Activated T-helper 1 cell treated with anti-CD3 and anti-CD28 coated beads, Interleukin-12 subunit alpha, Interleukin-12 subunit beta, Interleukin-2, Interleukin-4 antibody, amounts not matched to agents 30 ng/mL and 10 ng/mL and 1 ng/mL, durations not matched to agents 14 hours and 24 hours and 36 hours (primary cell): ENCODE measurements at regions not wholly inside any gene's neighbourhood (a gene's known extent, or its start where the extent isn't known, plus 50 kb on each side); places are given as distances from the start of the nearest gene placed in this dataset.

ENCODE experiments used
- DNase-seq: peaks from one replicate; pipeline ENCODE4 v3.0.0; 2021; ENCODE audit warnings: low spot score
- H3K27ac Mint-ChIP-seq: one replicate; pipeline ENCODE4 v1.8.0; 2021; ENCODE audit warnings: mild to moderate bottlenecking, mixed read lengths
- H3K27me3 Mint-ChIP-seq: one replicate; pipeline ENCODE4 v1.8.0; 2022; ENCODE audit warnings: mild to moderate bottlenecking, moderate library complexity, mixed read lengths; ENCODE audit not compliant: insufficient read depth
- H3K36me3 Mint-ChIP-seq: one replicate; pipeline ENCODE4 v1.8.0; 2021; ENCODE audit warnings: low read depth, mixed read lengths
- H3K4me1 Mint-ChIP-seq: one replicate; pipeline ENCODE4 v1.8.0; 2021; ENCODE audit warnings: low read depth, mixed read lengths
- H3K4me3 Mint-ChIP-seq: one replicate; pipeline ENCODE4 v1.8.0; 2021; ENCODE audit warnings: mild to moderate bottlenecking, moderate library complexity, mixed read lengths
- H3K9me3 Mint-ChIP-seq: one replicate; pipeline ENCODE4 v1.8.0; 2021; ENCODE audit warnings: mixed read lengths
- intact Hi-C: fragments of 100-400 bp; cut with micrococcal nuclease; formaldehyde crosslinking; loops from one replicate; pipeline ENCODE4 v1.15.1; 2024

- Mint-ChIP-seq H3K36me3 (no peaks in the 10 kb centered on the region), H3K9me3 (no peaks in the 10 kb centered on the region), H3K27ac (no peak overlapping the region), H3K4me1 (no peaks in the 10 kb centered on the region), H3K27me3 (no peaks in the 10 kb centered on the region), H3K4me3 (no peak overlapping the region)
- intact Hi-C loops: no loop called here
- no peak for DNase-seq
These were observed 291.7 kb downstream of the GBA3 start for GRCh38 chr4:22984390-22984789.

- H3K27ac Mint-ChIP-seq: no peak overlapping the region
- no peaks in the 10 kb centered on the region for H3K27me3 Mint-ChIP-seq
- no peaks in the 10 kb centered on the region for H3K4me1 Mint-ChIP-seq
- no peaks in the 10 kb centered on the region for H3K36me3 Mint-ChIP-seq
- peaks cover 5% of the 10 kb centered on the region for H3K9me3 Mint-ChIP-seq
- intact Hi-C loops: no loop called here
- DNase-seq: no peak
- no peak overlapping the region for H3K4me3 Mint-ChIP-seq
These were observed 285.9 kb downstream of the GBA3 start for GRCh38 chr4:22978656-22979055.

DNA sequence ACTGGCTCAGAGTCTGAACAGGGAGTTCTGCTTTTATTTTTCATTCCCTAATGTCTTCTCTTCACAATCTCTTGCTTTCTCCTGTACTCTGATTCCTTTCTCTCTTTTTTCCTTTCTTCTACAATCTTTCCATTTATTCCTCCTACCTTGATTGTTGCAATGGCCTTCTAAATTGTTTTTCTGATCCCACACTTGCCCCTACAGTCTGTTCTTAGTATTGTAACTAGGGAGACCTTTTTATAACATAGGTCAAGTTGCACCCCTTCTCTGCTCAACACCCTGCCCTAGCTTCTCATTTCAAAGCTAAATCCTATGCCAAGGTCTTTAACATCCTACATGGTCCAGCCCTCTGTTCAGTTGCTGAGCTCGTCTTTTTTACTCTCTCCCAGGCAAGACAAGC lies 277.9 kb downstream of the GBA3 start:
- Mint-ChIP-seq H3K36me3 (no peaks in the 10 kb centered on the region), H3K27ac (no peak overlapping the region), H3K4me3 (no peak overlapping the region), H3K4me1 (no peaks in the 10 kb centered on the region), H3K27me3 (no peaks in the 10 kb centered on the region), H3K9me3 (peaks cover 9% of the 10 kb centered on the region)
- intact Hi-C loops: no loop called here
- no peak for DNase-seq

GRCh38 chr4:22969287-22969896 lies 276.7 kb downstream of the GBA3 start:
- Mint-ChIP-seq H3K4me3 (no peak overlapping the region), H3K27me3 (no peaks in the 10 kb centered on the region), H3K27ac (no peak overlapping the region), H3K36me3 (no peaks in the 10 kb centered on the region), H3K9me3 (peaks cover 9% of the 10 kb centered on the region), H3K4me1 (no peaks in the 10 kb centered on the region)
- intact Hi-C loops: no loop called here
- DNase-seq: no peak

GRCh38 chr4:22962295-22962694 lies 269.6 kb downstream of the GBA3 start:
- Mint-ChIP-seq H3K27me3 (no peaks in the 10 kb centered on the region), H3K4me3 (no peak overlapping the region), H3K4me1 (no peaks in the 10 kb centered on the region), H3K27ac (no peak overlapping the region), H3K36me3 (no peaks in the 10 kb centered on the region), H3K9me3 (no peaks in the 10 kb centered on the region)
- DNase-seq: no peak
- intact Hi-C loops: no loop called here

DNA sequence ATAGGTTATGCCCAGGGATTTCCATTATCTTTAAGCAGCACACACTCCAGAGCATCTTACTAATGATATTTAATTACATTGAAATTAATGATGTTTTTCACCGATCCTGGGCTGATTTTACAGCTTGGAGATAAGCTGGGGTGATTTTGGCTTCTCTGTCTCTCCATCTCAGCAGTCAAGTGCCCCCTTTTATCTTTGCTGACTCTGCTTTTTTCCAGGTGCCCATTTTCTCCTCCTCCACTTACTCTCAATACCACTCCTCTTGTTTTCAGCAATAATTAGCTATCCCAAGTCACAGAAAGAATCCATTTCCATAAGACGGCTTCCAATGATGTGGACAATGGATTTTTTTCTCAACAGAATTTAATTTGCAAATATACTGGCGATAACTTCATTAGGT lies 266.7 kb downstream of the GBA3 start:
- intact Hi-C loops: no loop called here
- no peaks in the 10 kb centered on the region for H3K36me3 Mint-ChIP-seq
- H3K9me3 Mint-ChIP-seq: no peaks in the 10 kb centered on the region
- no peaks in the 10 kb centered on the region for H3K4me1 Mint-ChIP-seq
- no peak overlapping the region for H3K27ac Mint-ChIP-seq
- no peak for DNase-seq
- no peaks in the 10 kb centered on the region for H3K27me3 Mint-ChIP-seq
- no peak overlapping the region for H3K4me3 Mint-ChIP-seq

- no peak overlapping the region for H3K27ac Mint-ChIP-seq
- no peaks in the 10 kb centered on the region for H3K9me3 Mint-ChIP-seq
- DNase-seq: no peak
- H3K36me3 Mint-ChIP-seq: no peaks in the 10 kb centered on the region
- no peak overlapping the region for H3K4me3 Mint-ChIP-seq
- no peaks in the 10 kb centered on the region for H3K27me3 Mint-ChIP-seq
- intact Hi-C loops: no loop called here
- no peaks in the 10 kb centered on the region for H3K4me1 Mint-ChIP-seq
These were observed 265.1 kb downstream of the GBA3 start for GRCh38 chr4:22957774-22958309.

- no peaks in the 10 kb centered on the region for H3K9me3 Mint-ChIP-seq
- no peaks in the 10 kb centered on the region for H3K36me3 Mint-ChIP-seq
- H3K4me3 Mint-ChIP-seq: no peak overlapping the region
- intact Hi-C loops: no loop called here
- DNase-seq: no peak
- H3K27me3 Mint-ChIP-seq: no peaks in the 10 kb centered on the region
- H3K27ac Mint-ChIP-seq: no peak overlapping the region
- no peaks in the 10 kb centered on the region for H3K4me1 Mint-ChIP-seq
These were observed 256.6 kb downstream of the GBA3 start for GRCh38 chr4:22949161-22949855.

DNA sequence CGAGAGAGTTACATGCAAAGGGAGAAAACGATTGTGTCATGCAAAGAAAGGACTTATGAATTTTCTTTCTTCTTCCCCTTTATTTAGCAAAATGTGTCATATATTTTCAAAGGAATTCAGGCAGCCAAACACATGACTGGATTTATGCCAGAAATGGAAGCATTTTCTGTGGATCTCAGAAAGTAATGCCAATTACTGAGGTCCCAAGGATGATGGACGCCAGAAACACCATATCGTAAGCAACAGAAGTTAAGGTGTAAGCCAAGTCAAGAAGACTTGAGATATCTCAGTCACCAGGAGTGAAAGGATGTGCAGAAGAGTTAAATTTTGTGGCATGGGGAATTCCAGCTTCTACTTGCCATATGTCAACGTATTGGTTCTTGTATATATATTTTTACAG lies 255.1 kb downstream of the GBA3 start:
- DNase-seq: no peak
- Mint-ChIP-seq H3K36me3 (no peaks in the 10 kb centered on the region), H3K4me1 (no peaks in the 10 kb centered on the region), H3K9me3 (no peaks in the 10 kb centered on the region), H3K27ac (no peak overlapping the region), H3K4me3 (no peak overlapping the region), H3K27me3 (no peaks in the 10 kb centered on the region)
- intact Hi-C loops: no loop called here

GRCh38 chr4:22942920-22943559 lies 250.3 kb downstream of the GBA3 start:
- no peaks in the 10 kb centered on the region for H3K9me3 Mint-ChIP-seq
- H3K4me3 Mint-ChIP-seq: no peak overlapping the region
- H3K4me1 Mint-ChIP-seq: no peaks in the 10 kb centered on the region
- no peak overlapping the region for H3K27ac Mint-ChIP-seq
- intact Hi-C loops: no loop called here
- no peaks in the 10 kb centered on the region for H3K27me3 Mint-ChIP-seq
- H3K36me3 Mint-ChIP-seq: no peaks in the 10 kb centered on the region
- no peak for DNase-seq

DNA sequence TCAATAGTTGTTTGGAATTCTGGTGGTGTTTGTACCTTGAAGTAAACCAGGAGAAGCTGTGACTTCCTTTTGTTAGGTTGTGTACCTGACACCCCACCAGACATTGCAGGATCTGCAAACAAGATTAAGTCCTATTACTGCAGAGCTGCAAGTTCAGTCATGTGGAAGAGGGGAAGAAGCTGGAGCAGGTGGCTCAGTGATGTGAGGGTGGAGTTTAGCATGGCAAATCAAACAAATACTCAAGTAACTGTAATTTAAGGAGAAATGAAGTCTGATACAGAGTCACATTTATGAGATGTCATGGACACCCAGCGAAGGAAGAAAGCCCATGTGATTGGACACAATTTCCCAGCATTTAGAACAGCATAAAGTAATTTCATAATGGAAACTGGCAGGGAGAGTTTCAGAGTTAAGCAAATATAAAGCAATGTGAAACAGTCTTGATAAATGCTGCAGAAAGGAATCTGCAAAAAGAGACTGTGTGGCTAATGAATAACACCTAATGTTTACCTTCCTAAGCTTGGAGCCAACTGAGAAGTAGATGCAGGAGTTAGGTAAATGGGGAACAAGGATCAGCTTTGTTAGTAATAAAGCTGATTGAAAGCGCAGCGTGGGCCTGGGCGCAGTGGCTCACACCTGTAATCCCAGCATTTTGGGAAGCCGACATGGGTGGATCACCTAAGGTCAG lies 249.1 kb downstream of the GBA3 start:
- DNase-seq: no peak
- H3K36me3 Mint-ChIP-seq: no peaks in the 10 kb centered on the region
- H3K27me3 Mint-ChIP-seq: no peaks in the 10 kb centered on the region
- intact Hi-C loops: no loop called here
- no peaks in the 10 kb centered on the region for H3K4me1 Mint-ChIP-seq
- H3K27ac Mint-ChIP-seq: no peak overlapping the region
- no peaks in the 10 kb centered on the region for H3K9me3 Mint-ChIP-seq
- no peak overlapping the region for H3K4me3 Mint-ChIP-seq

DNA sequence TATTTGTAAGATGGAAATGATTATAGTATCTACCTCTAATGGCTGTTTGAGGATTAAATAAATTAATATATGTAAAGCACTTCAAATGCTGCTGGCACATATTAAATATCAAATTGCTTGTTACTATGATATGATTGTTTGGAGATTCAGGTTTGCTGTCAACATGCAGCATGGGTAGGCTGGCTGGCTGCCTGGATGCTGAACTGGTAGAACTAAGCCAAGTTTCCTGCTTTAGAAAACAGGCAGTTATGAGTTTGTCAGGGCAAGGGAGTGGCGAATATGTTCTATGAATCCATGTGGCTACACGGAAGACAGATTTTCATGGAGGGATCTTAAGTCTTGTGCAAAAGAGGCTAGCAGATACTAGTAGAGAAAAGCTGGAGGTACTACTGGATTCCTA lies 239.6 kb downstream of the GBA3 start:
- no peak overlapping the region for H3K4me3 Mint-ChIP-seq
- intact Hi-C loops: no loop called here
- H3K27ac Mint-ChIP-seq: no peak overlapping the region
- H3K27me3 Mint-ChIP-seq: no peaks in the 10 kb centered on the region
- H3K36me3 Mint-ChIP-seq: no peaks in the 10 kb centered on the region
- no peaks in the 10 kb centered on the region for H3K4me1 Mint-ChIP-seq
- no peaks in the 10 kb centered on the region for H3K9me3 Mint-ChIP-seq
- no peak for DNase-seq

DNA sequence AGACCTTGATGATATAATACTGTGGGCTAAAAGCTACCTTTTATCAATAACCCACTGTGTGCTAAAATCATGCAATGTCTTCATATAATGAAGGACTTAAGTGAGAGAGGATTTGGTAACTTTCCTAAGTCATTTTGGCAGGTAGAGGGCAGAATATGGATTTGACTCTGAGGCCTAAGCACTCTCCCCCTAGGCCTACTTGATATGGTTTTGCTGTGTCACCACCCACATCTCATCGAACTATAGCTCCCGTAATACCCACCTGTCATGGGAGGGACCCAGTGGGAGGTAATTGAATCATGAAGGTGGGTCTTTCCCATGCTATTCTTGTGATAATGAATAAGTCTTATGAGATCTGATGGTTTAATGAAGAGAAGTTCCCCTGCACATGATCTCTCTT lies 229.7 kb downstream of the GBA3 start:
- no peak for DNase-seq
- no peaks in the 10 kb centered on the region for H3K36me3 Mint-ChIP-seq
- no peak overlapping the region for H3K4me3 Mint-ChIP-seq
- no peak overlapping the region for H3K27ac Mint-ChIP-seq
- intact Hi-C loops: no loop called here
- no peaks in the 10 kb centered on the region for H3K27me3 Mint-ChIP-seq
- H3K9me3 Mint-ChIP-seq: no peaks in the 10 kb centered on the region
- H3K4me1 Mint-ChIP-seq: no peaks in the 10 kb centered on the region
